PC-3 (cell line): ENCODE measurements at regions not wholly inside any gene's neighbourhood (a gene's known extent, or its start where the extent isn't known, plus 50 kb on each side); places are given as distances from the start of the nearest gene placed in this dataset.
"Not testable (repeated sequence)": the region's sequence is repeated elsewhere in the genome, so short reads cannot be mapped to it uniquely, and the experiment has no call there.

Experiments used
- ATAC-seq: fragments of 200-7000 bp; cut with Tn5 transposase; 2 replicates; pipeline ENCODE4 v1.9.1; 2020; ENCODE audit warnings: mild to moderate bottlenecking, moderate library complexity
- BruUV-seq: library from RNA; stranded (reverse); fragments of 400-500 nt; replicated peaks from 2 replicates; lab custom pipeline; 2021; lab: Mats Ljungman, UMichigan
- CTCF ChIA-PET: fragments of 300-600 bp; sonication (Branson Sonifier 250); formaldehyde crosslinking; loops from one replicate; lab custom pipeline; 2022; ENCODE audit warnings: antibody characterized with exemption; lab: Charles Lee
- POLR2A ChIA-PET: fragments of 300-600 bp; sonication (Branson Sonifier 250); formaldehyde crosslinking; loops from one replicate; lab custom pipeline; 2022; ENCODE audit warnings: antibody characterized with exemption; ENCODE audit not compliant: unreplicated experiment; lab: Charles Lee
- DNase-seq: peaks from one replicate; pipeline ENCODE4 v3.0.0-alpha.2; 2015
- H2AFZ ChIP-seq: fragments of 300-600 bp; sonication (generic); 2 replicates; pipeline ENCODE4 v1.6.0; 2016; ENCODE audit warnings: antibody characterized with exemption, low read length
- H3F3A ChIP-seq: fragments of 300-600 bp; sonication (generic); one replicate; pipeline ENCODE4 v1.6.0; 2017; ENCODE audit warnings: antibody characterized with exemption, low read length, control low read depth, mild to moderate bottlenecking; ENCODE audit not compliant: unreplicated experiment
- H3K27ac ChIP-seq: fragments of 300-600 bp; sonication (generic); 2 replicates; pipeline ENCODE4 v1.5.1; 2016; ENCODE audit warnings: mild to moderate bottlenecking, low read length
- H3K27me3 ChIP-seq: fragments of 300-600 bp; sonication (generic); 2 replicates; pipeline ENCODE4 v1.6.1; 2016; ENCODE audit warnings: low read length, mixed read lengths
- H3K36me3 ChIP-seq: fragments of 300-600 bp; sonication (generic); 2 replicates; pipeline ENCODE4 v1.6.1; 2016; ENCODE audit warnings: low read depth, mixed run types, low read length, mixed read lengths
- H3K4me1 ChIP-seq: fragments of 300-600 bp; sonication (generic); 2 replicates; pipeline ENCODE4 v1.5.1; 2016; ENCODE audit warnings: low read length; ENCODE audit not compliant: insufficient read depth
- H3K4me2 ChIP-seq: fragments of 300-600 bp; sonication (generic); 2 replicates; pipeline ENCODE4 v1.6.0; 2016; ENCODE audit warnings: low read length
- H3K4me3 ChIP-seq: fragments of 300-600 bp; sonication (generic); 2 replicates; pipeline ENCODE4 v1.5.1; 2016; ENCODE audit warnings: mild to moderate bottlenecking, low read length, mixed read lengths
- H3K79me2 ChIP-seq: fragments of 300-600 bp; sonication (generic); 2 replicates; pipeline ENCODE4 v1.6.1; 2017; ENCODE audit warnings: low read length, mixed read lengths
- H3K9ac ChIP-seq: fragments of 300-600 bp; sonication (generic); 2 replicates; pipeline ENCODE4 v1.6.0; 2016; ENCODE audit warnings: mild to moderate bottlenecking, low read length
- H3K9me2 ChIP-seq: fragments of 300-600 bp; sonication (generic); replicated peaks from 2 replicates; pipeline ENCODE4 v1.6.1; 2016; ENCODE audit warnings: mixed run types, low read length, mixed read lengths
- H3K9me3 ChIP-seq: fragments of 300-600 bp; sonication (generic); 2 replicates; pipeline ENCODE4 v1.6.1; 2016; ENCODE audit warnings: low read length, mixed read lengths
- H4K20me1 ChIP-seq: fragments of 300-600 bp; sonication (generic); 2 replicates; pipeline ENCODE4 v1.6.1; 2016; ENCODE audit warnings: low read length, mixed read lengths
- EZH2 ChIP-seq: fragments of 300-600 bp; sonication (generic); IDR thresholded peaks from one replicate; pipeline ENCODE4 v1.6.1; 2017; ENCODE audit warnings: antibody characterized with exemption, mild to moderate bottlenecking, low read length; ENCODE audit not compliant: unreplicated experiment
- EZH2phosphoT487 ChIP-seq: fragments of 300-600 bp; sonication (generic); IDR thresholded peaks from 2 replicates; pipeline ENCODE4 v1.6.1; 2018; ENCODE audit warnings: mild to moderate bottlenecking, antibody characterized with exemption, low read length, borderline replicate concordance
- intact Hi-C: fragments of 100-400 bp; cut with micrococcal nuclease; formaldehyde crosslinking; loops from 2 replicates; pipeline ENCODE4 v1.9.0; 2023
- TF ChIP-seq, protein P1 (sequence below): fragments of 300-600 bp; sonication (generic); conservative IDR thresholded peaks from 2 replicates; pipeline ENCODE4 v1.5.1; 2017; ENCODE audit warnings: antibody characterized with exemption, low read depth, mild to moderate bottlenecking, low read length

DNA sequence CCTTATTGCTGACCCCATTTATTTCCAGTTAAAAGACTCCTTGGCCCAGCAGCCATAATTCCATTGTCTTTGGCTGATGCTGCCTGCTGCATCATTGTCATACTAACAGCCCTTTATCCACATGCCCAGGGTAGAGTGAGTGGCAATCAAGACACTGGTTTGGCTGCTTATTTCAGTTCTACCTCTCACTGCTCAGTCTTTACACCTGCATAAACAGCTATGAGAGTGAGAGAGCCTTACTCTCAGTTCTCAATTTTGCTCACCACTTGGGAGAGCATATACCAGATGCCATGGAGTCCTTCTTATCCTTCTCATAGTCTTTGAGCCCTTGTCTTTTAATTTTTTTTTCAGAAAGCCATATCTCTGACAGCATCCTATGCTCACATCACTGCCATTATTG lies 596.9 kb upstream of the CYLC2 start:
- Histone ChIP-seq H3K4me3 (no peak overlapping the region), H3K9ac (no peak overlapping the region), H3K36me3 (no peaks in the 10 kb centered on the region), H3K27me3 (no peaks in the 10 kb centered on the region), H3K27ac (no peak overlapping the region), H3K9me2 (no peaks in the 10 kb centered on the region), H3K4me1 (no peaks in the 10 kb centered on the region), H3K4me2 (no peak overlapping the region), H2AFZ (no peak overlapping the region), H3F3A (no peaks in the 10 kb centered on the region), H3K9me3 (no peaks in the 10 kb centered on the region), H4K20me1 (no peaks in the 10 kb centered on the region), H3K79me2 (no peaks in the 10 kb centered on the region)
- BruUV-seq, result no TSS peak
- TF ChIP-seq EZH2phosphoT487 (no peak), EZH2 (no peak)
- ATAC-seq, result no peak
- intact Hi-C loops, result no loop called here
- POLR2A ChIA-PET, result no interaction called here
- no peak for DNase-seq
- CTCF ChIA-PET, result no interaction called here

DNA sequence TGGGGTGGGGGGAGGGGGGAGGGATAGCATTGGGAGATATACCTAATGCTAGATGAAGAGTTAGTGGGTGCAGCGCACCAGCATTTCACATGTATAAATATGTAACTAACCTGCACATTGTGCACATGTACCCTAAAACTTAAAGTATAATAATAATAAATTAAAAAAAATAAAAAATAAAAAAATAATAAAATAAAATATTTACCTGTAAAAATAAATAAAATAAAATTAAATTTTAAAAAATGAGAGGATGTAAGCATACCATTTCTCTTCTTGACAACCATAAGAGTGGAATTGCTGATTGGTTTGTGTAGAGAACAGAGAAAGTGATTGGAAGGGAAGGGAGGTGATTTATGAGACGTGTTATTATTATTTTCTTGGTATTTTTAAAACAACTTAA lies 609.5 kb upstream of the CYLC2 start:
- CTCF ChIA-PET, H3K4me1 ChIP-seq, H3K36me3 ChIP-seq, H3F3A ChIP-seq, H3K9me3 ChIP-seq, H3K79me2 ChIP-seq, DNase-seq, H2AFZ ChIP-seq, H3K27ac ChIP-seq, H3K27me3 ChIP-seq, H3K4me3 ChIP-seq, ATAC-seq, H3K9me2 ChIP-seq, BruUV-seq, H3K4me2 ChIP-seq, H4K20me1 ChIP-seq, H3K9ac ChIP-seq, POLR2A ChIA-PET, intact Hi-C loops: not testable (repeated sequence)

DNA sequence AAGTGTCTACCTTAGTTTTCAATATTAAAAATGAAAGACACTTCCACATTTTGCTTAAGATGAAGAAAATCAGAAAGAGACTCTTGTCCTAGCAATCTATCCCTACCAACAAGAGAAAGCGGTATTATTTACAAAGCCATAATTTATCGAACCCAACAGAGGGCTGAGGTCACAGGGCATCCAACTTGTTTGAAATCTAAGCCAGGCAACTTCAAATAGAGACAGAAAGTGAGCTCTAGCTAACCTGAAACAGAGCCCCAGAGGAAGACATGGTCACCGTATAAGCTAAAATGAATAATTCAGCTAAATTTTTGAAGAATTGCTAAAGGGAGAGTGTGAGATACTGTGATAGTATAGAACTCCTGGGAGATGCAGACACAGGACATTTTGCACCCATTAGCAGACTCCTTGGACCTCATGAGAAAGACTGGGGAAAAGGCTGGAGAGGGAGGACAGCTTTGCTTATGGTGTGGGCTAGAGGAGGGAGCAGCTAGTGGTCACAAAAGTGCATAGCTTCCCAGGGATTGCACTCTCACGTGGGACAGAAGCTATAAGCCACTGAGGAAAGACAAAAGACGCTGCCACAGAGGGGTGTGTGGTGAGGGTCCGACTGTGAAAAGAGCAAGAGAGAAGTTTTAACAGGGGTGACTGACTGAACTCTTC lies 624.2 kb upstream of the GRIN3A start:
- intact Hi-C loops, result no loop called here
- no peak for TF ChIP-seq EZH2phosphoT487
- no peak for TF ChIP-seq EZH2
- TF ChIP-seq, protein P1, sequence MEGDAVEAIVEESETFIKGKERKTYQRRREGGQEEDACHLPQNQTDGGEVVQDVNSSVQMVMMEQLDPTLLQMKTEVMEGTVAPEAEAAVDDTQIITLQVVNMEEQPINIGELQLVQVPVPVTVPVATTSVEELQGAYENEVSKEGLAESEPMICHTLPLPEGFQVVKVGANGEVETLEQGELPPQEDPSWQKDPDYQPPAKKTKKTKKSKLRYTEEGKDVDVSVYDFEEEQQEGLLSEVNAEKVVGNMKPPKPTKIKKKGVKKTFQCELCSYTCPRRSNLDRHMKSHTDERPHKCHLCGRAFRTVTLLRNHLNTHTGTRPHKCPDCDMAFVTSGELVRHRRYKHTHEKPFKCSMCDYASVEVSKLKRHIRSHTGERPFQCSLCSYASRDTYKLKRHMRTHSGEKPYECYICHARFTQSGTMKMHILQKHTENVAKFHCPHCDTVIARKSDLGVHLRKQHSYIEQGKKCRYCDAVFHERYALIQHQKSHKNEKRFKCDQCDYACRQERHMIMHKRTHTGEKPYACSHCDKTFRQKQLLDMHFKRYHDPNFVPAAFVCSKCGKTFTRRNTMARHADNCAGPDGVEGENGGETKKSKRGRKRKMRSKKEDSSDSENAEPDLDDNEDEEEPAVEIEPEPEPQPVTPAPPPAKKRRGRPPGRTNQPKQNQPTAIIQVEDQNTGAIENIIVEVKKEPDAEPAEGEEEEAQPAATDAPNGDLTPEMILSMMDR, result no peak
- Histone ChIP-seq H3K4me2 (no peak overlapping the region), H3K27me3 (no peaks in the 10 kb centered on the region), H3K9ac (no peak overlapping the region), H2AFZ (no peak overlapping the region), H3K36me3 (no peaks in the 10 kb centered on the region), H3K4me1 (no peaks in the 10 kb centered on the region), H3K9me3 (no peaks in the 10 kb centered on the region), H4K20me1 (no peaks in the 10 kb centered on the region), H3K9me2 (no peaks in the 10 kb centered on the region), H3K4me3 (no peak overlapping the region), H3K79me2 (no peaks in the 10 kb centered on the region), H3F3A (no peaks in the 10 kb centered on the region), H3K27ac (no peak overlapping the region)
- DNase-seq, result no peak
- no peak for ATAC-seq
- CTCF ChIA-PET, result no interaction called here
- POLR2A ChIA-PET, result no interaction called here
- BruUV-seq, result no TSS peak

DNA sequence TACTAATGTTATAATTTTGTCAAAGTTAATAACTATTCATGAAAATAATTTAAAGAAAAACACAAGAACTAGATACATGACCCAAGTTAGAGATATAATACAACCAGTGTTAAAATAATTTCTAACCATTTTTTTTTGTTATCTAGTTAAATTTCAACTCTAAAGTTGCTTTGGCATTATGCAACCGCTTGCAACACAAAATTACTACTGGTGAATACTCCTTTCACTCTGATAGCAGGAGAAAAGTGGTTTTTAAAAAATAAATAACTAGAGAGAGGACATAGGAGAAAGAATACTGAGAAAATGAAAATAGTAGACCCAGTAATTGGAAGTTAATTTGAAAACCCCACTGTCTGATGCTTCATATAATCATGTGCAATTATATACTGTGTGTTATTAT lies 622.4 kb upstream of the GRIN3A start:
- H3K9ac ChIP-seq, result no peak overlapping the region
- H3K4me1 ChIP-seq, result no peaks in the 10 kb centered on the region
- H3K79me2 ChIP-seq, result no peaks in the 10 kb centered on the region
- H2AFZ ChIP-seq, result no peak overlapping the region
- H3K4me2 ChIP-seq, result no peak overlapping the region
- H3K27me3 ChIP-seq, result no peaks in the 10 kb centered on the region
- no TSS peak for BruUV-seq
- H3K9me3 ChIP-seq, result no peaks in the 10 kb centered on the region
- ATAC-seq (no peak), DNase-seq (no peak)
- ChIA-PET CTCF (no interaction called here), POLR2A (no interaction called here)
- H3K4me3 ChIP-seq, result no peak overlapping the region
- TF ChIP-seq EZH2 (no peak), EZH2phosphoT487 (no peak)
- TF ChIP-seq, protein P1, result no peak
- H4K20me1 ChIP-seq, result no peaks in the 10 kb centered on the region
- no peaks in the 10 kb centered on the region for H3K9me2 ChIP-seq
- intact Hi-C loops, result no loop called here
- H3K36me3 ChIP-seq, result no peaks in the 10 kb centered on the region
- no peak overlapping the region for H3K27ac ChIP-seq
- H3F3A ChIP-seq, result no peaks in the 10 kb centered on the region
